GM21717 (cell line): ENCODE measurements at regions not wholly inside any gene's neighbourhood (a gene's known extent, or its start where the extent isn't known, plus 50 kb on each side); places are given as distances from the start of the nearest gene placed in this dataset.

ENCODE experiments used
- ATAC-seq: cut with Tn5 transposase; IDR thresholded peaks from one replicate; pipeline ENCODE4 v1.9.1; 2021; ENCODE audit warnings: mild to moderate bottlenecking, moderate library complexity; ENCODE audit not compliant: unreplicated experiment

GRCh38 chr3:68328049-68328448 lies 604.3 kb downstream of the TAFA4 start:
- ATAC-seq: no peak

- ATAC-seq: no peak
These were observed 616.4 kb downstream of the TAFA4 start for GRCh38 chr3:68315964-68316363.

- no peak for ATAC-seq
These were observed 616.8 kb downstream of the TAFA4 start for GRCh38 chr3:68315546-68315945.

DNA sequence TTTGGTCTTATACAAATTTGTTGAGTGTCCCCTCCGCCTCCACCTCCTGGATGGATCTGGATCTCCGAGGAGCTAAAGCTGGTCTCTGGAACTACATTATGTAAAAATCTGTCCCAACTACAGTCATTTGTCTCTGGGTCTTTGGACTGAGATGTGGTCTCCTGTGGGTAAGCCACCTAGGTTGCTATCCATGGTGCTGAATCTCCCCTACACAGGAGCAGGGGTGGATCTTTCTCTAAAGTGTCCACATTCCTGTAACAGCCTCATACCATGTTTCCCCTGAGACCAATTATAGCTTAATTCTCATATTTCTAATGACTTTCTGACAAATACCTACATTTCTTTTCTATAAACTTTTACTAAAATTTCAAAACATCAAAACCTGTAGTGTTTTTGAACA lies 625.8 kb downstream of the TAFA4 start:
- no peak for ATAC-seq

GRCh38 chr3:68295457-68295856 lies 636.9 kb downstream of the TAFA4 start:
- no peak for ATAC-seq

GRCh38 chr3:68290333-68290732 lies 635.9 kb upstream of the SUCLG2 start:
- no peak for ATAC-seq

DNA sequence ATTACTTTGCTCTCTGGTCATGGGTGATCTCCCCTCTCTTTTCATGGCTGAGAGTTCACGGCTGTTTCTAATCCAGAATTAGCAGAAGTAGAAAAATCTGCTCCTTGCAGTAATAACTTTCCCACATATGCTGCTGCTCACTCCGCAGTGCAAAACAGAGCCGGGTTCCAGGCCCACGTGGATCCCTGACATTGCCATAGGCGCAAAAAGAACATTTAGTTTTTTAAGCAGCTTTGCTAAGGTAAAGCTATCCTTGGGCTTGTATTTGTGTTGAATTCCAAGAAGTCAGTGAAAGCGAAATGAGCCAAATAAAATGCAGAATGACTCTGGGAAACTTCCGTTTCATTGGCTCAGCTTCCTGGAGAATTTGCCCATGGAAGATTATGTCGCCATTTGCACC lies 633.7 kb upstream of the SUCLG2 start:
- ATAC-seq: no peak

- ATAC-seq: no peak
These were observed 632.7 kb upstream of the SUCLG2 start for GRCh38 chr3:68287101-68287500.

- ATAC-seq: no peak
These were observed 619.9 kb upstream of the SUCLG2 start for GRCh38 chr3:68274286-68274685.

- ATAC-seq: no peak
These were observed 616.7 kb upstream of the SUCLG2 start for GRCh38 chr3:68271145-68271544.

DNA sequence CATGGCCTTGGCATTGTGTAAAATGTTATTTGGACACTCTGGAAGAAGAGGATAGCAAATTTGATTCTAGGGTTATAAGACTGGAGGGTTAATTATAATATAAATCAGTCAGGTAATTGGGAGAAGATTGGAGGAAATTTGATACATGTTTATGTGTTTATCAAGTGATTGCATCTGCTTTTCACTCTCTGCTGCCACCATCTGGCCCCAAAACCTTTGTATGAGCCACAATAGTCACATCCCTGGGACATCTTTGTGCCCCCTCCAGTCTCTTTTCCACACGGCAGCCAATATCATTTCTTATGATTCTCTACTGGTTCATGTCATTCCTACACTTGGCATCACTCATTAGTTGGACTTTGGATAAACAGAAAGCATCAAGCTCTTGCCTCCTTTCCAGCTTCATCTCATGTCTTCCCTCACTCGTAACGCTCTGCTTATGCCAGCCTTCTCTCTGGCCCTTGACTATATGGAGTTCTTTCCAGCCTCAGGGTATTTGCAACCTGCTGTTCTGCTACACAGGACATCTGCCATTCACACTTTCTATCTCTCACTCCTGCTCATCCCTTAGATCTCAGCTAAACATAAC lies 602.3 kb upstream of the SUCLG2 start:
- no peak for ATAC-seq

- ATAC-seq: peak; percentile 59
These were observed 594.9 kb upstream of the SUCLG2 start for GRCh38 chr3:68249265-68249664.

DNA sequence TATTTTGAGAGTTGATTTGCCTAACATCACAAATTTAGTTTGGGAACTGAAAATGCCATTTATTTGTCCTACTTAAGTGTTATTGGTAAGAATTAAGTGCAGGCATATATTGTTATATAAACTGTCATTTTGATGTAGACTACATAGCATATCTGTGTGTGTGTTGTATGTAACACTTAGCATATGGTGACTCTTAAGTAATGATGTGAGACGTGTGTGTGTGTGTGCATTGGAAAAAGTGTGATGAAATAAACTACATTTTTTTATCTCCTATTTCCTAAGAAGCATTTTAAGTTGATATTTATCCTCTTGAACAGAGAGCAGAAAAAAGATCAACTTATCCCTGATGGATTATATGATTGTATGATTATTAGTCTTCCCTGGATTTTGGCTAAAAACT lies 588.2 kb upstream of the SUCLG2 start:
- ATAC-seq: no peak

GRCh38 chr3:68239542-68239941 lies 585.1 kb upstream of the SUCLG2 start:
- ATAC-seq: no peak

- no peak for ATAC-seq
These were observed 579.8 kb upstream of the SUCLG2 start for GRCh38 chr3:68234076-68234780.

DNA sequence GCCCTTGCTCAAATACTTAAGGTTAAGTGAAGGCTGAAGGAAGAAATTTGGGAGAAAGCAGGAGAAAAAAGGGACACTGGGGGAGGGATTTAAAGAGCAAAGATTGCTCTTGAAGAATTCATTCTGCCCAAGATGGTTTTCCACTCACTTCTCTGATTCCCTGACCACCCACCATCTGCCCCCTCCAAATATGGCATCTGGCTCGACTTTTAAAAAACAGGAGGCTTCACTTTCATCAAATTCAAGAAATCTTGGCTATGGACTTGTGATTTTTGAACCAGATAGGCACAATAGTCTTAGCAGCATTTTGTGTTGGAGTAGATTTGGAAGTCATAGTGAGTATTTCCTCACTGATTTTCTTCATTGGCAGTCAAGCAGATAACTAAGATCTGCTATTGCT lies 574.4 kb upstream of the SUCLG2 start:
- no peak for ATAC-seq

GRCh38 chr3:68220832-68221231 lies 566.4 kb upstream of the SUCLG2 start:
- ATAC-seq: no peak

DNA sequence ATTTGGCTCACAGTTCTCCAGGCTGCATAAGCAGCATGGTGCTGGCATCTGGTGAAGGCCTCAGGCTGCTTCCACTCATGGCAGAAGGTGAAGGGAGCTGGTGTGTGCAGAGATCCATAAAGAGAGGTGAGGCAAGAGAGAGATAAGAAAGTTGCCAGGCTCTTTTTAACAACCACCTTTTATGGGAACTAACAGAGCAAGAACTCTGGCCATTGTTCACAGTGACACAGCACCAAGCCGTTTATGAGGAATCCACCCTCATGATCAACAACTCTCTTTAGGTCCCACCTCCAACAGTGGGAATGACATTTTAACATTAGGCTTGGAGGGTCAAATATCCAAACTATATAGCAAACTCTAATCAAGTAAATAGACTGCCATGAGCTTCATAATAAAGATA lies 557.2 kb upstream of the SUCLG2 start:
- no peak for ATAC-seq

GRCh38 chr3:68210635-68211034 lies 556.2 kb upstream of the SUCLG2 start:
- ATAC-seq: no peak

DNA sequence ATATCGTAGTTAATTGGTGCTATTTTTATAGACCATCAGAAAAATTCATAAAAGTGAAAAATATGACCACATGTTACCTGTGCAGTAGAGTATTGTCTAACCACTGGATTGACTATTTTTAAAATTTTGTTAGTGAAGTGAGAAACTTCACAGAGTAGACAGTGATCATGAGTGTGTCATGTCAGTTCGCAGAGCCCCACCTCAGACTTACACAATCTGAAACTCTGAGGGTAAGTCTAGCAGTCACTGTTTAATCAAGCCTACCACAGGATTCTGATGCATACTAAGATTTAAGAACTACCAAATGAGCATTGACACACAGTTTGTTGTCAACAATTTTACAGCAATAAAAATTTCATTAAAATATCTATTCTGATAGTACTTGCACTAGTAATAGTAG lies 552.9 kb upstream of the SUCLG2 start:
- ATAC-seq: no peak

DNA sequence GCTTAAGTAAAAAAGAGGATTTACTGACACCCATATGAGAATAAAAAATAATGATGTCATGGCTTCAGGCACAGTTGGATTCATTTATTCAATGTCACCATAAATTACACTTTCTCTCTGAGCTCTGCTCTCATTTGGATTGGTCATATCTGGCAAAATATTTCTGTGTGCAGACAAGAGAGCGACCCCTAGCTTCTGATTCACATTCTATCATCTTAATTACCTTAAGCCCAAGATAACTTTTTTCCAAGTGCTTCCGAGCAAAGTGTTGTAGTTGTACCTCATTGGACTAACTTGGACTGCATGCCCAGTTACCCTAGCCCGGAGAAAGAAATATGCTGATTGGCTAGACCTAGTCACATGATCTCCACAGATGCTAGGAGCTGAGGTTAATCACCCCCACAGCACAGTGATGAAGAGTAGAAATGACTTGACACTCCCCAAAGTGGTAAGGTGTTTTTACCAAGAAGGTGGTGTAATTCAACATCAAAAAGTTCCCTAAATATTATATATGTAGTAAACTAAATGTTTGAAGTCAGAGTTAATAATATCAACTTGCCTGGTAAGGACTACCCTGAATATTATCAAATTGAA lies 552.2 kb upstream of the SUCLG2 start:
- no peak for ATAC-seq

- no peak for ATAC-seq
These were observed 532.3 kb upstream of the SUCLG2 start for GRCh38 chr3:68186733-68187132.

DNA sequence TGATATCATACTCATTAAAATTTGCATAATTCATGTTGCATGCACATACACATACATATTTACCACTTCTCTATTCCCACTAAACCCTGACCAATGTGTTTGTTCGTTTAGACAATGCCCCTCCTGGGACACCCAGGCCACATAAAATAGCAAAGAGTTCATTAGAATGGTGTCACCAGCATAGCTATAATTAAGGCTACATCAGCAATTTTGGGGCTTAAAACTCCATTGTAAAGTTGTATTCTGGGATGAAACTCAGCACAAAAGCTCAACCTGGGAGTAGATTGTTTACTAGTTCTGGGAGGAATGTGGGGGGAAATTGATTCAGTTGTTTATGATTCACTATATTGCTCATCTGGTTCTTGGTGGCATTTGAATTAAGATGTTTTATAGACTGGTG lies 522.2 kb upstream of the SUCLG2 start:
- no peak for ATAC-seq
